Left lung (tissue), 4 donors: ENCODE measurements at regions not wholly inside any gene's neighbourhood (a gene's known extent, or its start where the extent isn't known, plus 50 kb on each side); places are given as distances from the start of the nearest gene placed in this dataset.
A peak's percentile ranks its signal among the peaks of the same experiment; 100 is the strongest.

Source experiments
- ATAC-seq: fragments of 200-7000 bp; cut with Tn5 transposase; one replicate; pipeline ENCODE4 v1.9.1; 2020; ENCODE audit warnings: moderate library complexity
- DNase-seq, 4 donors: peaks; one replicate each; pipeline ENCODE4 v3.0.0-alpha.2; 2013 to 2020
- H3K27ac ChIP-seq, 2 donors: fragments of 200-600 bp; sonication (generic) in 1 of 2; one replicate each; pipeline versions ENCODE4 v1.5.0 to v1.8.0; 2020 to 2021
- H3K27me3 ChIP-seq, 2 donors: fragments of 200-600 bp; sonication (generic) in 1 of 2; one replicate each; pipeline versions ENCODE4 v1.5.0 to v1.8.0; 2020 to 2021
- H3K36me3 ChIP-seq, 2 donors: fragments of 200-600 bp; sonication (generic) in 1 of 2; one replicate each; pipeline versions ENCODE4 v1.5.0 to v1.8.0; 2020 to 2021
- H3K4me1 ChIP-seq, 2 donors: fragments of 200-600 bp; one replicate each; pipeline ENCODE4 v1.8.0; 2021
- H3K4me3 ChIP-seq, 2 donors: fragments of 200-600 bp; sonication (generic) in 1 of 2; one replicate each; pipeline versions ENCODE4 v1.5.0 to v1.8.0; 2020 to 2021; ENCODE audit warnings: mild to moderate bottlenecking in 1 of 2
- H3K9me3 ChIP-seq, 2 donors: fragments of 200-600 bp; sonication (generic) in 1 of 2; one replicate each; pipeline versions ENCODE4 v1.5.0 to v1.8.0; 2020 to 2021
- intact Hi-C, 2 donors: fragments of 100-400 bp; cut with DNase I; formaldehyde crosslinking; loops; one replicate each; pipeline versions ENCODE4 v1.11.2 to v1.14.2; 2022
- TF ChIP-seq, protein P1 (sequence below), 2 donors: fragments of 200-600 bp; sonication (generic) in 1 of 2; IDR thresholded peaks; one replicate each; pipeline versions ENCODE4 v1.5.0 to v1.8.0; 2021; ENCODE audit warnings: antibody characterized with exemption in 2 of 2
- donor health status: DM: no; HTN: yes; CAD: no.
- donor health status: DM: no; HTN: no; CAD: no.

- Histone ChIP-seq H3K27ac (no peak overlapping the region), H3K36me3 (no peaks in the 10 kb centered on the region), H3K4me1 (no peaks in the 10 kb centered on the region), H3K27me3 (no peaks in the 10 kb centered on the region), H3K4me3 (no peak overlapping the region), H3K9me3 (no peaks in the 10 kb centered on the region)
- ATAC-seq (no peak), DNase-seq (no peak)
- intact Hi-C loops, result no loop called here
- TF ChIP-seq, protein P1, sequence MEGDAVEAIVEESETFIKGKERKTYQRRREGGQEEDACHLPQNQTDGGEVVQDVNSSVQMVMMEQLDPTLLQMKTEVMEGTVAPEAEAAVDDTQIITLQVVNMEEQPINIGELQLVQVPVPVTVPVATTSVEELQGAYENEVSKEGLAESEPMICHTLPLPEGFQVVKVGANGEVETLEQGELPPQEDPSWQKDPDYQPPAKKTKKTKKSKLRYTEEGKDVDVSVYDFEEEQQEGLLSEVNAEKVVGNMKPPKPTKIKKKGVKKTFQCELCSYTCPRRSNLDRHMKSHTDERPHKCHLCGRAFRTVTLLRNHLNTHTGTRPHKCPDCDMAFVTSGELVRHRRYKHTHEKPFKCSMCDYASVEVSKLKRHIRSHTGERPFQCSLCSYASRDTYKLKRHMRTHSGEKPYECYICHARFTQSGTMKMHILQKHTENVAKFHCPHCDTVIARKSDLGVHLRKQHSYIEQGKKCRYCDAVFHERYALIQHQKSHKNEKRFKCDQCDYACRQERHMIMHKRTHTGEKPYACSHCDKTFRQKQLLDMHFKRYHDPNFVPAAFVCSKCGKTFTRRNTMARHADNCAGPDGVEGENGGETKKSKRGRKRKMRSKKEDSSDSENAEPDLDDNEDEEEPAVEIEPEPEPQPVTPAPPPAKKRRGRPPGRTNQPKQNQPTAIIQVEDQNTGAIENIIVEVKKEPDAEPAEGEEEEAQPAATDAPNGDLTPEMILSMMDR (IDR thresholded peaks at IDR 0.05), result no peak
Measured at GRCh38 chr14:85191986-85192385, 338.0 kb upstream of the FLRT2 start.

GRCh38 chr14:85195872-85196477, 334.0 kb upstream of the FLRT2 start:
- Histone ChIP-seq H3K36me3 (no peaks in the 10 kb centered on the region), H3K9me3 (no peaks in the 10 kb centered on the region), H3K27me3 (no peaks in the 10 kb centered on the region), H3K4me3 (no peak overlapping the region), H3K4me1 (no peaks in the 10 kb centered on the region), H3K27ac (no peak overlapping the region)
- TF ChIP-seq, protein P1 (IDR thresholded peaks at IDR 0.05), result peak in 1 of 2 donors; percentile 34
- no peak for DNase-seq
- intact Hi-C loops, result no loop called here
- no peak for ATAC-seq

DNA sequence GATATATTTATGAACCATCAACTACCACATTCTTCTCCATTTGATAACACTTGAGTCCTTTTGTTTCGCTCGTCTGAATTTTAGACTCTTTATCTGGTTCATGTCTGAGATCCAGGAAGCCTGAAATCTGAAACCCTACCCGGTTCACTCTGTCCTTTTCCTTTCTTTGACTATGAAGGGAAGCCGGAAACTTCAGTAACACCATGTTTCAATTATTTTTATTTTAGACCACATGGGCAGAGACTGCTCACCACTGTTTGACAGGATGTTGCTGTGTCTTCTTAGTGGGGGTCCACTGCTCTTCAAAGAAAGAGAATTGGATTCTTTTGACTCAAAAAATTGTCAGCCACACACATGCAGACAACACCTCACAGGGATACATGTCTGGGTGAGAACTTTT, 331.9 kb upstream of the FLRT2 start:
- Histone ChIP-seq H3K9me3 (no peaks in the 10 kb centered on the region), H3K27ac (no peak overlapping the region), H3K27me3 (no peaks in the 10 kb centered on the region), H3K4me3 (no peak overlapping the region), H3K4me1 (no peaks in the 10 kb centered on the region), H3K36me3 (no peaks in the 10 kb centered on the region)
- TF ChIP-seq, protein P1 (IDR thresholded peaks at IDR 0.05), result no peak
- intact Hi-C loops, result no loop called here
- no peak for DNase-seq
- ATAC-seq, result no peak

- peak in 2 of 4 donors; percentile 21 to 34 for DNase-seq
- TF ChIP-seq, protein P1 (IDR thresholded peaks at IDR 0.05), result no peak
- Histone ChIP-seq H3K27me3 (no peaks in the 10 kb centered on the region), H3K4me3 (no peak overlapping the region), H3K36me3 (no peaks in the 10 kb centered on the region), H3K4me1 (no peaks in the 10 kb centered on the region), H3K27ac (no peak overlapping the region), H3K9me3 (no peaks in the 10 kb centered on the region)
- ATAC-seq, result peak; percentile 93
- intact Hi-C loops, result no loop called here
Measured at GRCh38 chr14:85205875-85206274, 324.1 kb upstream of the FLRT2 start.

GRCh38 chr14:85214471-85214870, 315.5 kb upstream of the FLRT2 start:
- H3K4me1 ChIP-seq, result no peaks in the 10 kb centered on the region
- peaks cover 0 to 4% of the 10 kb centered on the region in 2 donors for H3K9me3 ChIP-seq
- H3K4me3 ChIP-seq, result no peak overlapping the region
- DNase-seq (no peak), ATAC-seq (no peak)
- no peaks in the 10 kb centered on the region for H3K36me3 ChIP-seq
- no peak overlapping the region for H3K27ac ChIP-seq
- H3K27me3 ChIP-seq, result no peaks in the 10 kb centered on the region
- intact Hi-C loops, result no loop called here
- TF ChIP-seq, protein P1 (IDR thresholded peaks at IDR 0.05), result no peak
